GM12874 (cell line): ENCODE measurements at regions not wholly inside any gene's neighbourhood (a gene's known extent, or its start where the extent isn't known, plus 50 kb on each side); places are given as distances from the start of the nearest gene placed in this dataset.

ENCODE experiments used
- TF ChIP-seq, protein P1 (sequence below): IDR thresholded peaks from 2 replicates; pipeline ENCODE4 v1.5.1; 2011; ENCODE audit warnings: low read depth, mild to moderate bottlenecking, control low read depth, low read length, moderate library complexity; ENCODE audit not compliant: insufficient read depth

DNA sequence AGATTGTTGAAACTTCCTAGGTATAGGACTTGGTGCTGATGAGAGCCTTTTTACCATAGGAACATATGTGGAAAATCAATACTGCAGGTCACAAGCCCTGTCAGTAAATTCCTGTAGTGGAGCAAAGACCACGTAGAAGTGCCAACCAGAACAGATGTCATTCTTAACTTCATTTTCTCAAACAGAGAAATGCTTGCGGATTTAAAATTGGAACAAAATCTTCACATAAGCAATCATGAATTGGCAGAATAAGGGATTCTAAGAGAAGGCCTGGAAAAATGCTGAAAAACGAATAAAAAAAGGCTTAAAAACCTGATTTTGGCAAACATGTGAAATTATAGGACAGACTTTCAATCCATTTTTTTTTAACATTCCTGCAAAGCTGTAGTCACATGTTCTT, 80.8 kb upstream of the SMIM30 start:
- TF ChIP-seq, protein P1, sequence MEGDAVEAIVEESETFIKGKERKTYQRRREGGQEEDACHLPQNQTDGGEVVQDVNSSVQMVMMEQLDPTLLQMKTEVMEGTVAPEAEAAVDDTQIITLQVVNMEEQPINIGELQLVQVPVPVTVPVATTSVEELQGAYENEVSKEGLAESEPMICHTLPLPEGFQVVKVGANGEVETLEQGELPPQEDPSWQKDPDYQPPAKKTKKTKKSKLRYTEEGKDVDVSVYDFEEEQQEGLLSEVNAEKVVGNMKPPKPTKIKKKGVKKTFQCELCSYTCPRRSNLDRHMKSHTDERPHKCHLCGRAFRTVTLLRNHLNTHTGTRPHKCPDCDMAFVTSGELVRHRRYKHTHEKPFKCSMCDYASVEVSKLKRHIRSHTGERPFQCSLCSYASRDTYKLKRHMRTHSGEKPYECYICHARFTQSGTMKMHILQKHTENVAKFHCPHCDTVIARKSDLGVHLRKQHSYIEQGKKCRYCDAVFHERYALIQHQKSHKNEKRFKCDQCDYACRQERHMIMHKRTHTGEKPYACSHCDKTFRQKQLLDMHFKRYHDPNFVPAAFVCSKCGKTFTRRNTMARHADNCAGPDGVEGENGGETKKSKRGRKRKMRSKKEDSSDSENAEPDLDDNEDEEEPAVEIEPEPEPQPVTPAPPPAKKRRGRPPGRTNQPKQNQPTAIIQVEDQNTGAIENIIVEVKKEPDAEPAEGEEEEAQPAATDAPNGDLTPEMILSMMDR = no peak

GRCh38 chr7:113198226-113198625, 79.9 kb upstream of the SMIM30 start:
- TF ChIP-seq, protein P1 = no peak

- TF ChIP-seq, protein P1 = no peak
Measured at GRCh38 chr7:113197274-113197673, 78.9 kb upstream of the SMIM30 start.

- TF ChIP-seq, protein P1 = no peak
Measured at GRCh38 chr7:113188396-113188795, 70.0 kb upstream of the SMIM30 start.

DNA sequence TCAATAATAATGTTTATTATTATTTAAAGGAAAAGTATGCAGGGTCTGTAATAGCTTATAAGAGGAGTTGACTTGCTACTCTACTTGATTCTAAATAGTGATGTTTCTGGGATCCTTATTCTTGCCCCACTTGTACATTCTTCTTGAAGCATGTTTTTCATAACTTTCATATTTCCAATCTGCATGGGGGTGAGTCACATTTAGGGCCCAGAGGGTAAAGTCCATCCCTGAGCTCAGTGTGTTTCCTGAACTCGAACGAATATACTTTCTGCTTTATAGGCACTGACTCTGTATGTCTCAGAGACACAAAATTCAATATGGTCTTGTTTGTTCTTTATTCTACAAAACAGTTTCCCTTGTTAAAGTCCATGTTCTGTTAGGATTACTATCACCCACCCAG, 61.0 kb upstream of the SMIM30 start:
- TF ChIP-seq, protein P1 = no peak

DNA sequence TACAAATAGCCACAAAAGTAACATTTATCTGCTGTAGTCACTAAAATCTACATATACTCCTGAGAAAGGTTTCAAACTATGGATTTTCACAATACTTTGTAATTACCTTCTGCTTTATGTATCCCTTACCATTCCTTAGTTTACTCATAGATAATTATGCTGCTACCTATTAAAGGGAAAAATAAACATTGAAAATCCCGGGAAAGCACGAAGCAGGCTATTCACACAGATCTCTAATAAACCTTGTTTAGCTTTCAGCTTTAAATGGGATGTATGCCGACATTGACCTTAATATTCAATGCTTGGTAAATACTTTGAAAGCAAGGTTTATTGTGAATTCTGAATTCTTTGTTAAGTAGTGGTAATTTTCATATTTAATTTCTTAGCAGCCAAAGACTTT, 58.5 kb upstream of the SMIM30 start:
- TF ChIP-seq, protein P1 = no peak

DNA sequence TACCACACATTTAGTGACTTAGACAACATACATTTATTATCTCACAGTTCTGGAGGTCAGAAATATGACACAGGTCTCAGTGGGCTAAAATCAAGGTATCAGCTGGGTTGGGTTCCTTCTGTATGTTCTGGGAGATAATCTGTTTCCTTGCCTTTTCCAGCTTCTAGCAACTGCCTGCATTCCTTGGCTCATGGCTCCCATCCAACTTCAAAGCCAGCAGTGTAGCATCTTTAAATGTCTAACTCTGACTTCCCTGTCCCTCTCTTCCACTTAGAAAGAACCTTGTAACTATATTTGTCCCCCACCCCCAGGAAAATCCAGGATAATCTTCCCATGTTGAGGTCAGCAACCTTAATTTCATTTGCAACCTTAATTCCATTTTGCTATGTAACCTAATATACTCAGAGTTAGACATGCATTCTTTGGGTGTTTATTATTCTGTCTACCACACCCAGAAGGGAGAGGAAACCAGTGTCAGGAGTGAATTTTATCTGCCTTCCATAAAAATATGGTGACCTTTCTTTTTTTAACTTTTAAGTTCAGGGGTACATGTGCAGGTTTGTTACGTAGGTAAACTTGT, 57.3 kb upstream of the SMIM30 start:
- TF ChIP-seq, protein P1 = no peak
